ENCODE measurements at regions not wholly inside any gene's neighbourhood (a gene's known extent, or its start where the extent isn't known, plus 50 kb on each side); places are given as distances from the start of the nearest gene placed in this dataset.

DNA sequence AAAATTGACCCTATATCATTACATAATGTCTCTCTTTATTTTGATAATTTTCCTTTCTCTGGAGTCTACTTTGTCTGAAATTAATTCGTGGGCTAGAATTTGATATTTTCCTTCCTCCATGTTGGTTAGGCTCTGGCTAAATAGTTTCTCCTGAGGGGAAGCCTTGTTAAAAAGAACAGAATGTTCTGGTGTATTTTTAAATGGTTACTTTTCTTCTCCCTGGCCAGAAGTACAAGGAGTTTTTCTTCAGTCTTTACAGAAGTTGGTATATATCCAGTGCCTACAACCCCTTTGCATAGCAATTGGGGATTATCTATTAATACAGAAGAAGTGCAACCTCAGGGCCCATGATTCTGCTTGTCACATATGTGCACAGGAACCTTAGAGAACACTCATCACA, 185.6 kb upstream of the RAB4A start:
- no peak for DNase-seq (ENCODE audit: low read depth, low spot score)
- in situ Hi-C loops (cut with HindIII; ENCODE audit: low pct_unique_long_range_greater_than_20kb, low sequenced_read_pairs): no loop called here

DNA sequence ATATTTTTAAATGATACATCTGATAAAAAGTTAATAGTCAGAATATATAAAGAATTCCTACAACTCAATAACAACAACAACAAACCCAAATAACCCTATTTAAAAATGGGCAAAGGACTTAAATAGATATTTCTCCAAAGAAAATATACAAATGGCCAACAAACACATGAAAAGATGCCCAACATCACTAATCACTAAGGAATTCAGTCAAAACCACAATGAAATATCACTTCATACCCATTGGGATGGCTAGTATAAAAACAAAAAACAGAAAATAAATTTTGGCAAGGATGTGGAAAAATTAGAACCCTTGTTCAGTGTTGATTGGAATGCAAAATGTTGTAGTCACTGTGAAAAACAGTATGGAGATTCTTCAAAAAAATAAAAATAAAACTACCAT, 184.8 kb upstream of the RAB4A start:
- in situ Hi-C loops (cut with HindIII; ENCODE audit: low pct_unique_long_range_greater_than_20kb, low sequenced_read_pairs): no loop called here
- no peak for DNase-seq (ENCODE audit: low read depth, low spot score)

DNA sequence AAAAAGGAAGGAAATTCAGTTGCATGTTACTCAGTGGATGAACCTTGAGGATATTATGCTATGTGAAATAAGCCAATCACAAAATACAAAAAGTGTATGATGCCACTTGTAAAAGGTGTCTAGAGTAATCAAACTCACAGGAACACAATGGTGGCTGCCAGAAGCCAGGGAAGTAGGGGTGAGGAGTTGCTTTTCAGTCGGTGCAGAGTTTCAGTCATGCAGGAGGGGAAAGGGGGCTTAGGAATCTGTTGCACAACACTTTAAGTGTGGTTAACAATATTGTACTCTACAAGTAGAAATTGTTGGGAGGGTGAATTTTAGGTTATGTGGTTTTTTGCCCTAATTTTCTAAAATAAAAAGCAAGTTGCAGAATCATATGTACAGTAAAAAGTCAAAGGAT, 184.2 kb upstream of the RAB4A start:
- in situ Hi-C loops (cut with HindIII; ENCODE audit: low pct_unique_long_range_greater_than_20kb, low sequenced_read_pairs): no loop called here
- DNase-seq (ENCODE audit: low read depth, low spot score): no peak

DNA sequence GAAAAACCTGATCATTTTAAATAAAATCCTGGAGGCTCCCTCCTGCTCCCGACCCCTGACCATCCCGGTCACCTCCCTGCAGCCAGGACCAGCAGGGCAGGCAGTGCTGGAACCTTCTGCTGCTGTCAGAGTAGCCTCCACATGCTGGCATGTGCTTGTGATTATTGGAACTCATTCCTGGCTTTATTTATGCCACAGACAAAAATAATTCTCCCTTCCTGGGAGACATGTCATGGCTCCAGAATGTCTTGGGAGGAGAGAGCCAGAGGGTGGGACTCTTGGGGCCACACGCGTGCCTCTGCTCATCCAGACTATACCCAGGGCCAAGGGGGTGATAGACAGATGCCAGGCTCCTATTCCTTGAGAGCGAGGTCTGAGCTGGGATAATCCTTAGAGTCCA, 183.6 kb upstream of the RAB4A start:
- DNase-seq (ENCODE audit: low read depth, low spot score): no peak
- in situ Hi-C loops (cut with HindIII; ENCODE audit: low pct_unique_long_range_greater_than_20kb, low sequenced_read_pairs): no loop called here

DNA sequence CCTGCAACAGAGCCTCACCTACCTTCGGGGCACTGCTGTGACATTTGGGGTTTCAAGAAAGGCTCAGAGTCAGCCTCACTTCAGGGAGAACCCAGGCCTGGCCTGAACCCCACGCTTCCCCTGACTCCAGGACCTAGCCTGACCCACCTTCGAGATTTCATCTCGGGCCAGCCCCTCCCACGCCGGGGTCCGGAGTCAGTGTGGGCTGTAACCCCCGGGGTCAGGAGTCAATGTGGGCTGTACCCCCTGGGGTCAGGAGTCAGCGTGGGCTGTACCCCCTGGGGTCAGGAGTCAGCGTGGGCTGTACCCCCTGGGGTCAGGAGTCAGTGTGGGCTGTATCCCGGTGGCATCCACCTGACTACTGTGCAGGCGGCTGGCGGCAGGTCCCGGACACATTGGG, 183.0 kb upstream of the RAB4A start:
- in situ Hi-C loops (cut with HindIII; ENCODE audit: low pct_unique_long_range_greater_than_20kb, low sequenced_read_pairs): no loop called here

DNA sequence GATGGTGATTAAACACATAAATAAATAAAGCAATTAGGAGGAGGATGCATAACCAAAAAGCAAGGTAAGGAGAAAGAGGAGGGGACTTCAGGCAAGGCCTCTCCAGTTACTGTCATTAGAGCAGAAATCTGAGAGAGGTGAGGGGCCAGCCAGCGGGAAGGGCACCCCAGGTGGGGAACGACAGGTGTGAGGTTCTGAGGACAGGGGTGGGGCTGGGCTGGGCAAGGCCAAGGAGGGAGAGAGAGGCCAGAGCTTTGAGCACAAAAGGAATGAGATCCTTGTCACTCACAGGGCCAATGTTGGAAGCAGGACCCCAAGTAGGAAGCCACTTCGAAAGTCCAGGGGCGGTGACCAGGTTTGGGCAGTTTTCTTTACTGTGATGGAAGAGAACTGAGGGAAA, 182.2 kb upstream of the RAB4A start:
- DNase-seq (ENCODE audit: low read depth, low spot score): no peak
- in situ Hi-C loops (cut with HindIII; ENCODE audit: low pct_unique_long_range_greater_than_20kb, low sequenced_read_pairs): no loop called here

More for the DNA sequence above, 183.0 kb upstream of the RAB4A start:
- DNase-seq (ENCODE audit: low read depth, low spot score): no peak

DNA sequence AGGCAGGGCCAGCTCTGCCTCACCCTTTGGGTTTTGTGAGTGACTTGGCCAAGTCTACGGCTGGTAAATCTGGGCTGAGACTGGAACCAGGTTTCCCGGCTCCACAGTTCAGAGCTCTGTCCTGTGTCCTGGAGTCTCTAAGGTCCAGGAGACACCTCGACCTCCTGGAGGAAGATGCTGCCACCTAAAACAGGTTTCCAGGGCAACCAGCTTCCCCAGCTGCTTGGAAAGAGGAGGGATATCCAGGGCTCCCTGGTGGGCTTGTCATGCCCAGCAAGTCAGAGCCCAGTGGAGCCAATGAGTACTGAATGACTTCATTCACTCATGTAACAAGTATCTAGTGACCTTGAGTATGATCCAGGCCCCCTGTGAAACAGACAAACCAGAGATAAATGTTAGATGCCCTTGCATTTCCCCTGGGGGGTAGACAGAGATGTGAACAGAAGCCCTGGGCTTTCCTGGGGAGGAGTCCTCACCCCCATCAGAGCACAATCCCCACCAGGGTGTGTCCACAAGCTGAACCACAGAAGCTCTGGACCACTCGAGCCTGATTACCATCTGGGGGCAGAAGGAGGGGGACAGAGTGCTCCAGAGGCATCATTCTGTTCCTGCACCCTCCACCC, 181.2 kb upstream of the RAB4A start:
- DNase-seq (ENCODE audit: low read depth, low spot score): no peak
- in situ Hi-C loops (cut with HindIII; ENCODE audit: low pct_unique_long_range_greater_than_20kb, low sequenced_read_pairs): no loop called here

DNA sequence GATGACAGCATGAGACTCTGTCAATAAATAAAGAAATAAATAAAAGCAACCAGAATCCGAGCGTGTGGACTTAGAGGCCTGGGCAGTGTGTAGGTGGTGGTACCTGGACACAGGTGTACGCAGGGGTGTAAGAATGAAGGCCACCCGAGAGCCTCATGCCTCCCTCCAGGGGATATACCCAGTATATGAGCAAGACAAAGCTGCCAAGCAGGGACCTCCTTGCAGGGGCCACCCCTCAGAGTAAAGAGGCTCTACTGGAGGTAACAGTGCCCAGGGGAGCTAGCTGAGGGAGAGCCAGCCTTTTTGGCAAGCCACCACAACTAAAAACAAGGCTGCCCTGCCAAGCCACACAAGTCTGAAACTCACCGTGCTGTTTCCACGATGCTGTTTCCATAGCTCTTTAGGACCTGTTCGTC, 179.2 kb upstream of the RAB4A start:
- in situ Hi-C loops (cut with HindIII; ENCODE audit: low pct_unique_long_range_greater_than_20kb, low sequenced_read_pairs): no loop called here
- DNase-seq (ENCODE audit: low read depth, low spot score): no peak

DNA sequence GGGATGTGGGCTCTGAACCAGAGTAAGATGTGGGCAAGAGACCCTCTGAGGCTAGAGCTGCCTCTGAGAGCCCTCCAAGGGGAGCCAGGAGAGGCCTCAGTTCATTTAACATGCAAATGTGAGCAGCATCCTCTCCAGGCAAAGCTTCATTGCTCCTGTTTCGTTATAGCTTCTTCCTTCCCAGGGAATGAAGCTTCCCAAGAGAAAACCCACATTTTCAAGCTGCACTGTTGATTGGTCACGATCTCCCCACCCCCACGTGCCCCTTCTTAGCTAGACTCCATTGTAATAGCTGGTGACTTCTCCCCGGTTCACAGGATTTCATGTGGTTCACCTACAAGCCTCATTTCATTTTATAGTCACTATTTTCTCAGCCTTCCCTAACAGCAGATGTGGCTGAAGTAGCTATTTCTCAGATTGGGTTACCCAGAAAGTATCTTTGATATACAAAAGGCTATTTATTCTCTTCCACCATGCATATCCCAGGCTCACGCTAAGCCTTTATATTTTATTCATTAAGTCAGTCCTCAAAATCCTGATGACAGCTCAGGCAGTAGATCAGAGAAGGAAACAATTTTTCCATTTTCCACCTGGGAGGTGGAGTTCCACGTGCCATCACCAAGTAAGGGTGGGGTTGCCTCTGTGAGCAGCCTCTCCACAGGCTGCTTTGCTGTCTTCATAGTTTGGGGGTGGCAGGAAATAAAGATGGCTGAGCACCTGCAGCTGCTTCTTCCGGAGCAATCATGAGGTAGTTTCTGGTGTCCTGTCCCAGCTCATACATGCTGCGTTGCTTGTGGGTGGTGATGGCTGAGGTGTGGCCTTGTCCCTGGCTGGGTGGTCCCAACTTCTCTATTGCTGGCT, 178.3 kb upstream of the RAB4A start:
- no peak for DNase-seq (ENCODE audit: low read depth, low spot score)

DNA sequence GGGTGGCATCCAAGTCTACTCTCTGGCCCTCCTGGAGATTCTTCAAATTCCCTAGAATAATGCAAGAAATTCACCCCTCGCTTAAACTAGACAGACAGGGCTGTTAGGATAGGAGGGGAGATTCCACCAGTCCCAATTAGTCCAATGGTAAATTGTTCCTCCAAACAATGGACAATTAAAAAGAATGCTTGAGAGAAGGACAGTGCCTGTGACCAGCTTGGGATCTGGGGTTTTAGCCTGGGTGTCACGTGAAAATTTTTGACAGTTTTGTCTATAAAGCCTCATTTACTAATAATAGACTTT, 177.7 kb upstream of the RAB4A start:
- DNase-seq (ENCODE audit: low read depth, low spot score): no peak
- in situ Hi-C loops (cut with HindIII; ENCODE audit: low pct_unique_long_range_greater_than_20kb, low sequenced_read_pairs): no loop called here

More for the DNA sequence above, 178.3 kb upstream of the RAB4A start:
- in situ Hi-C loops (cut with HindIII; ENCODE audit: low pct_unique_long_range_greater_than_20kb, low sequenced_read_pairs): no loop called here

DNA sequence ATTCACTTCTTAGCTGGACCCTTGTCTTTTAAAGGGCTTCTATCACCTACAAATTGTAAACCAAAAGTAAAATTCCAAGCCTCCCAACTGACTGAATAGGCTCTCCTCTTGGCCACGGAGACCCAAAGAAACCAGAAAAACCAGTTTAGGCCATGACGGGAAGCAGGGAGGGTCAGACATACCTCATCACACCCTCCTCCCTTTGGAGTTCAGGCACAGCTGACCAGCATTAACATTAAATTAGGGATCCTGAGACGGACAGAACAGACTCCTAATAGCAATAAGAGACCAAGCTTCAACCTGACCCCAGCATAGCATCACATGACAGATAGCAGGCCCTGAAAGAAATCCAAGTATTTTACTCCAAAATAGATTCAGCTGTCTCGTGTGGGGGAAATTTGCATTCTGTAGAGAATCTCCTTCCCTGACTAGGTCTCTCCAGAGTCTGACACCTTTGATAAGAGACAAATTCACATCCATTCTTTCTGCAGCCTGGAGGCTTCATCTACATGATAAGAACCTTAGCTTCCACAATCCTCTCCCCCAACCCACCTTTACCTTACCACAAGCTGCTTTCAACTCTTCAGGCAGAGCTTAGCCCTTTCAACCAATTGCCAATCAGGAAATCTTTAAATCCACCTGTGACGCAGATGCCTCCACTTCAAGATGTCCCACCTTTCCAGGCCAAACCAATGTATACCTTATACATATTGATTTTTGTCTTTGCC, 177.1 kb upstream of the RAB4A start:
- in situ Hi-C loops (cut with HindIII; ENCODE audit: low pct_unique_long_range_greater_than_20kb, low sequenced_read_pairs): no loop called here
- no peak for DNase-seq (ENCODE audit: low read depth, low spot score)

DNA sequence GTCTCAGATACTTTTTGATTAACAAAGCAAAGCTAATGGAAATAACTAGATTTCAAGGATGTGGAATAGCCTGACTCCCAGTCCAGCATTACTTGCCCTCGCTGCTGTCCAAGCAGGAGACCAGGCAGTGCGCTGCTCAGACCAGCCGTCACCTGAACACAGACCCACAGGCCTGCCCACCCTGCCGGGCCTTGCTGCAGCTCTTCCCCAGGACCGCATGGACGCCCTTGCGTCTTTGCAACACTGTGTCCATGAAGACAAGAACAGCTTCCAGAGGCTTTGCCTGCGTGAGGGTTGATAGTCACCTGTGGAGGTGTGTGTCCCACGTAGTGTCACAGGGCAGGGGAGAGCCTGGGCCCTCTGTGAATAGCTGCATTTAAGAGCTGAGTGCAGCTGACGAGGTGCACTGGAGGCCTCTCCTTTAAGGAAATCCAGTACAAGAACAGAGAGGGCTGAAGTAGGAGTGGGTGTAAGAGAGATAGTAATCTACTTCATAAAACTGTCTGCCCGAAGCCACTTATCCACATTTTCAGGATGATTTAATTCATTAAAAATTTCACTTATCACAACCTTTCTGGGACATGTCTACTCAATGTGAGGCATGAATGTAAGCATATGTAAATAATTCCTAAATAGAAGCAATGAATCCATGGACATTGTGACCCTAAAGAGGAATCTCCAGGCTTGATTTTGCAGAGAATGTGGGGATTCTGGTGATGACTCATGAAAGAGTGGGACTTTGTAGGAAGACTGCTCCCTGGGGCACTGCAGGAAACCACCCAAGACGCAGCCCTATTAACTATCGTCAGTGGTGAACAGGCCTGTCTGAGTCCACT, 176.2 kb upstream of the RAB4A start:
- DNase-seq (ENCODE audit: low read depth, low spot score): peak; percentile 4
- in situ Hi-C loops (cut with HindIII; ENCODE audit: low pct_unique_long_range_greater_than_20kb, low sequenced_read_pairs): no loop called here

DNA sequence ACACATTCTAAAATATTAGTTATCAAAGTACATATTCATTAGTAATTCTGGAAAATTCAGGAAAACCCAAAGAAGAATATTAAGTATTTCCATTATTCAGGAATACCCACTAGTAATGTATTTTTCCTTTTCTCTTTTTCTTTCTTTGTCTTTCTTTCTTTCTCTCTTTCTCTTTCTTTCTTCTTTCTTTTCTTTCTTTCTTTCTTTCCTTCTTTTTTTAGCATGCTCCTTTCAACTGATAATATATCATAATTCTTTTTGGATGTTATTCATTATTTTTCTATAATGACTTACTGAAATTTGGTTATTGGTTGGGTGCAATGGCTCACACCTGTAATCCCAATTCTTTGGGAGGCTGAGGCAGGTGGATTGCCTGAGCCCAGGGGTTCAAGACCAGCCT, 175.6 kb upstream of the RAB4A start:
- in situ Hi-C loops (cut with HindIII; ENCODE audit: low pct_unique_long_range_greater_than_20kb, low sequenced_read_pairs): no loop called here
- DNase-seq (ENCODE audit: low read depth, low spot score): no peak

DNA sequence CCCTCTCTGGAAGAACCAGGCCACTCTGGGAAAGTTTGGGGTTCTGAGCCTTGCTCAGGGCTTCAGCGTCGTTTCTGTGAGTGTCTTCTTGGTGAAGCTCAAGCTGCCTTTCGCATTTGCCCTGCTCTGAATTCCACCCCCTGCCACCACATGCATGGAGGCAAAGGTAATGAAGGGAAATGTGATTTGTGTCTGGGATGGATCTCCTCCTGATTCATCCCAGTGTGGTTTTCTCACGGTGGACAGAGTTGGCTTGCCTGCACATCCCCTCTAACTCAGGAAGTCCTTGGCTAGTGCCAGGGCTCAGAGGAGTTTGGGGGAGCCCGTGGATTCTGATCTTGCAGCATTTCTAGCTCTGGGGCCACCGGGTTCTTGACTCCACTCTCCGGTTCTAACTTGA, 173.6 kb upstream of the RAB4A start:
- DNase-seq (ENCODE audit: low read depth, low spot score): no peak
- in situ Hi-C loops (cut with HindIII; ENCODE audit: low pct_unique_long_range_greater_than_20kb, low sequenced_read_pairs): no loop called here

DNA sequence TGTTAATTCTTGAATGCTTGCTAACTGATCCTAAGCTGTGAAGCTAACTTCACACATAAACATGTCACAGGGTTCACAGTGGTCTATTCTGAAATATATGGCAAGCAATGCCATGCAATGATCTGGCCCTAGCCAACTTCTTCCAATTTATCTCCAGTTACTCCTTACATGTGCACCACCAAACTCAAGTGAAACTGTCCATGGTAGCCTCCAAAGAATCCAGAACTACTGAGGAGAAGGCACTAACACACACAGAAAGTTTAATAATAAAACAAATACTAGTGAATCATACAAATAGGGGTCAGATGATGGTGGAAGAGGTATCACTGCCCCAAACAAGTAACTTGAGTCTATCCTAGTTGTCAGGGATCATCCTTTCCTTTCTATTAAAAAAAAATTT, 172.6 kb upstream of the RAB4A start:
- DNase-seq (ENCODE audit: low read depth, low spot score): no peak
- in situ Hi-C loops (cut with HindIII; ENCODE audit: low pct_unique_long_range_greater_than_20kb, low sequenced_read_pairs): no loop called here

DNA sequence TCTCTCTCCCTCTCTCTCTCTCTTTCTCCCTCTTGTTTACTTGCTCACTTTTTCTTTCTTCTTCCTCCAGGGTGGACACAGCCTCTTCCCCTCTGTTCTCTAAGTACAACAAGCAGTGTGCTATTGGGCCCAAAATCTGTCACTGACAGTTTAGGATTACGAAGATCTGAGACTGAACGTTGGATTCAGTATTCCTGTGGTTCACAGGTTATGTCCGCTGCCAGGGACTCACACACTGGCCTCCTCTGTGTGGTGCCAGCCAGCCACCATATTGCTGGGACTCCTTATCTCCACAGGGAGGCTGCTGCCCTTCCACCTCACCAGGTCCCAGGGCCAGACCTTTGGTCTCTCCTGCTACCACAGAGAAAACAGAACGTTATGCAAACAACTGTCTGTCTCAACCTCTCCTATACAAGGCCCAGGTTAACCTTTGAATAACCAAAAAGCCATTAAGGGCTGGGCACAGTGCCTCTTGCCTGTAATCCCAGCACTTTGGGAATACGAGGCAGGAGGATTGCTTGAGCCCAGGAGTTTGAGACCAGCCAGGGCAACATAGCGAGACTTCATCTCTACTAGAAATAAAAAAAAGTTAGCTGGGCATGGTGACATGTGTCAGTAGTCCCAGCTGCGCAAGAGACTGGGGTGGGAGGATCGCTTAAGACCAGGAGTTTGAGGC, 171.9 kb upstream of the RAB4A start:
- no peak for DNase-seq (ENCODE audit: low read depth, low spot score)
- in situ Hi-C loops (cut with HindIII; ENCODE audit: low pct_unique_long_range_greater_than_20kb, low sequenced_read_pairs): no loop called here

DNA sequence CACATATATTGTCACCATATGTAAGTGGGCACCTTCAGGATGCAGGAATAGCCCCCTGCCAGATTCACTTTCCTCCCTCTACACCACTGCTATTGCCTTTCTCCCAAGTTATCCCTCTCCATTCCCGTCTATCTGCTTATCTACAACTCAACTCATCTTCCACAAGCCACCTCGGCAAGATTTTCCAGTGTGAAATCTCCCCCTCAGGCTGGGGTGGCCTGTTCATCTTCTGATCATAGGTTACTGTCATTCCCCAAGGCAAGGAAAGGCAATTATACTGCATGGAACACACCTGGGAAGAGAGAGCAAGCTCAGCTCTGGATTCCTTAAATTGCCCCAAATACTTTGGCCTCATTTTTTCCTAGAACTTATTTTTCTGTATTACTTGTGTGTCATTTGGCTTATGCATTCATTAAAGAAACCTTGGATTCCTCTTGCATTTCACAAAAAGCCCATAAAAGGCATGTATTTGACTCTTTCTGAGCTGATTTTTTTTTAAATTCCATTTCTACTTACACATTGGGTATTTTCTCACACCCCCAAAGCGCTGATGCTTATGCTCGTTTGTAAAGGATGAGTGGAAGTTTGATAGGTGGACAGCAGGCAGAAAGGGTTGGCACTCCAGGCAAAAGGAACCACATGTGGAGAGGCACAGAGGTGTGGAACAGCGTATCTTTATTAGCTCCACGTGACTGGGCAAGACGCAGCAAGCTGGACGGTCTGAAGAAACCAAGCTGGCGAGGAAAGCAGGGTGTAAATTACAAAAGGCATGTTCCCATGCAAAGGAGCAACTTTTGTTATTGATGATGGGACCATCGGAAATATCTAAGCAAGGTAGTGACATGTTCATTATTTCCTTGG, 169.7 kb upstream of the RAB4A start:
- no peak for DNase-seq (ENCODE audit: low read depth, low spot score)
- in situ Hi-C loops (cut with HindIII; ENCODE audit: low pct_unique_long_range_greater_than_20kb, low sequenced_read_pairs): no loop called here

Measured in SK-MEL-5 (cell line).